Inflammatory macrophage treated with lipopolysaccharide for 1 hour (primary cell): ENCODE measurements at regions not wholly inside any gene's neighbourhood (a gene's known extent, or its start where the extent isn't known, plus 50 kb on each side); places are given as distances from the start of the nearest gene placed in this dataset.
"Not testable (repeated sequence)": the region's sequence is repeated elsewhere in the genome, so short reads cannot be mapped to it uniquely, and the experiment has no call there.

Experiments used
- DNase-seq, 2 donors: peaks; one replicate each; pipeline ENCODE4 v3.0.0-alpha.2; 2020 to 2022

DNA sequence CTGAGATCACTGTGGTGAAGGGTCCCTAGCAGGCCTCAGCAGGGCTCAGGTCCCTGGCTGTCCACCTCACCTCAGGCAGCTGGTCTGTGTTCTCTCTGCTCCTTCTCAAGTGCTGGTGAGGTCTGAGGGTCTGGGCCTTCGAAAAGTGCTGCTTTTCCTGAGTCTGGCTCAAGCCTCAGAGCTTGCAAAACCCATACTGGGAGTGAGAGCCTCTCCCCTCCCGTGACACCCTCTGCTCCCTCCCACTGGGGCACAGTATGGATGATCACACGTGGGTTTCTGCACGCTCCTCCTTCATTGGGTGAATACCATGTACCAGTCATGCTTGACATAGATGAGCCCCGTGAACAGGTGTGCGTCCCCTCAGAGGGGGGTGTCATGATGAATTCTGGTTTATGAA lies 73.3 kb upstream of the WASF3 start:
- no peak for DNase-seq

DNA sequence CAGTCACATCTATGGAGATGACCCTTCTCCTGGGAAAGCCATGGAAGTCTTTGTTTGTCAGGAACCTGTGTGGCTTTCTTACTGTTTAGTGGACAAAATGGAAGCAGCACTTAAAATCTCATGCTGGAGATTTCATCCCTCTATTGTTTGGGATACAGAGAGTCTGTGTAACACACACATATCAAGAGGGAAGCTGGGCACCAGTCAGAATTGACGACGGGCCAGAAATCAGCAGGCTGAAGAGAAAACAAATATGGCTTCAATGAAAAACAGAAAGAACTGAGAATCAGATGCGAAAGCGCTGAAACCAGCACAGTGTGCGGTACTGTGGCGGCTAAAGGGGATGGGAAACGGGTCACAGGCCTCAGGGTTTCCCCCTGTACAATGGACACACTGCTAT lies 72.2 kb upstream of the WASF3 start:
- no peak for DNase-seq

DNA sequence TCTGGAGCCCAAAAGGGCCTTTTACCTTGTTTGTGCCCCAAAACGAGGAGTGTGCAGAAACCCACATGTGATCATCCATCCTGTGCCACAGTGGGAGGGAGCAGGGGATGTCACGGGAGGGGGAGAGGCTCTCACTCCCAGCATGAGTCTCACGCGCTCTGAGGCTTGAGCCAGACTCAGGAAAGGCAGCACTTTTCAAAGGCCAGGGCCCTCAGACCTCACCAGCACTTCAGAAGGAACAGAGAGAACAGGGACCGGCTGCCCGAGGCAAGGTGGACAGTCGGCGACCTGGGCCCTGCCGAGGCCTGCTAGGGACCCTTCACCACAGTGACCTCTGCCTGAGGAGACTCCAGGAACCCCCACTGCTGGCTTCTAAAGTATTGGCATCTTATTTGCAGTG lies 71.7 kb upstream of the WASF3 start:
- DNase-seq = no peak

DNA sequence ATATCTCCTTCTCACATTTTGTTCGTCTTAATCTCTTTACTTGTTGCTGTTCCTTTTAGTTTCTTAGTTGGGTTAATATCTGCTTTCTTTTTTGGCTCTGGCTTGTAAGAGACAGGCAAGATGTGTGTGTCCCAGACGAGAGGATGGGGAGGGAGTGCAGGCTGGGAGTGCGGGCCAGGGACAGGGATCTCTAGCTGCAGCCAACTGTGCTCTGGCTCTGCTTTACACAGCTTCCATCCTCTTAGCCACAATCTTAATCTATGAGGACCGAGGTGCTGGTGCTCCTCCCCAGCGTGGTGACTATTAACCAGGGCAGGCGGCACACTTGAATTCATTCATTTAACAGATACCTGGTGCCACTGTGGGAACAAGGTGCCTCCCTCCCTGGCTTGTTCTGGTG lies 70.9 kb upstream of the WASF3 start:
- no peak for DNase-seq

DNA sequence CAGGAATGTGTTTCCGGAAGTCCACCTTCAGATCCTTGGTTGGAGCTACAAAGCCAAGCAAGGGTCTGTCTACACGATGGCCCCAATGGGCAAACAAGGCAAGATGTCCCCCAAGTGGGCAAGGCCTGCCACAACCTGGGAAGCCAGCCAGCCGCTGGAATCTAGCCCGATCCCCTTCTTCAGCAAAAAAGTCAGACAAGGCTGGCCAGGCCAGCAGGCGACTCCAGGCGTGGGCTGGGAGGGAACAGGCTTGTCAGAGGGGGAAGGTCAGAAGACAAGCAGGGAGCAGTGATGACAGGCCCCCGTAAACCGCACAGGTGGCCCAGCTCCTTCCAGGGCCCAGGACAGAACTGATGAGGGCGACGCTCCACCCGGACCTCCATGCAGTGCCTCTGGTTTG lies 69.7 kb upstream of the WASF3 start:
- DNase-seq = no peak

DNA sequence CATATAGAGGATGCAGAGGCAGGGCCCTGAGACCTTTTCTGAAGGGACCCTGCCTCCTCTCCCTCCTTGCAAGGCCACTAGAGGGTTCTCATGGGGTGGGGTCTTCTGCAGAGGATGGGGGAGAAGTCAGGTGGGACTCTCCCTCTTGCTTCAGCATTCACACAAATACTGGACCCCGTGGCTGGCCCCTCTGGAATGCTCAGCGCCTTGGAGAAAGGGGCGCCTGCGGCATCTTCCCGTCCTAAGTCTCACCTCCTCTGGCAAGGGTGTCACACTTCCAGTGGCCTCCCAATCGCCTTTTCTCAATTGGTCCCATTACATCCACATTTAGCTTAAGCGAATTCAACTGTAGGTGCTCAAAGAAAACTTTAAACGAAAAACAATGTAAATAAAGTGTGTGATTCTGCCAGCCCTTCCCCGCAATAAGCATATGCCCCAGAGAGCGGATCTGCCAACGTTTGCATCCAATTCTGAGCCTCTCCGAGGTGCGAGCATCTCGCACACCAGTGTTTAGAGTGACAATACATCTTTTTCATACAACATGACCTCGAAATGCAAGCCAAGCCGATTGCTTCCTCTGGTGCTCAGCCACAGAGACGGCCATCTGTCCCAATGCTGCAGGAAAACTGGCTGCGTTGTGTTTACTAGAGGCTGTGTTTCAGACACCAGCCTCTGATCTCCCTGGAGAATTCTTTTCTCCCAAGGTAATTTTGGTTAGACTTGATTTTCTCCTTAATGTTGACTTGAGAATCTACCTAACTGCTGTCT lies 69.1 kb upstream of the WASF3 start:
- no peak for DNase-seq

DNA sequence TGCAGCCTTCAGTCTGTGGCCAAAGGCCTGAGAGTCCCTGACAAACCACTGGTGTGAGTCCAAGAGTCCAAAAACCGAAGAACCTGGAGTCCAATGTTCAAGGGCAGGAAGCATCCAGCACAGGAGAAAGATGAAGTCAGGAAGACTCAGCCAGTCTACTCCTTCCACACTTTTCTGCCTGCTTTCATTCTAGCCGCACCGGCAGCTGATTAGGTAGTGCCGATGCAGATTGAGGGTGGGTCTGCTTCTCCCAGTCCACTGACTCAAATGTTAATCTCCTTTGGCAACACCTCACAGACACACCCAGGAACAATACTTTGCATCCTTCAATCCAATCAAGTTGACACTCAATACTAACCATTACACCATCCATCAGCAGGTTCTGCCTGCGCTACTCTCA lies 65.2 kb upstream of the WASF3 start:
- not testable (repeated sequence) for DNase-seq

DNA sequence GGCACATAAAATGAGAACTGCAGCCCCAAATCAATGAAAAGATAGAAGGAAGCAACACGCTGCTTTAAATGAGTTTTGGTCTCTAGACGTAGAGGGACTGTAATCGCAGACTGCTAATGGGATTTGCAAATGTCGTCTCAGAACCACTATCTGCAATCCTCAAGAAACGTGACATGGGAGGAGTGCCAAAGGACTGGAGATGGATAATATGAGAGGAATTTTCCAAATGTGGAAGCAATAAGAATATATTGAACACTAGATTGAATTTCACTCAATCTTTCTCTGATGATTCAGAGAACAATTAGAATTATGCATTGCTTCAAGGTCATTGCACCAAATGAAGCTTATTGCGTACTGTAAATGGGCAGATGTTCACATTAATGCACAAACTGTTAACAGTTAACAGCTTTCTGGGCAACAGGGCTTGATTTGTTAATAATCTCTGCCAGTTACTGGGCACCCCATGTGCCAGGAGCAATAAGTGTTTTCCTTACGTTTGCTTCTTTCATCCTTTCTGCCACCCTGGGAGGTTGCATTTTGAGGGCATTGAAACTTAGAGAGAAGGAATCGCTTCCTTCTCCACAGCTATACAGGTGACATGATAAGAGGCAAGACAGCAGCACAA lies 62.8 kb upstream of the WASF3 start:
- DNase-seq = no peak

DNA sequence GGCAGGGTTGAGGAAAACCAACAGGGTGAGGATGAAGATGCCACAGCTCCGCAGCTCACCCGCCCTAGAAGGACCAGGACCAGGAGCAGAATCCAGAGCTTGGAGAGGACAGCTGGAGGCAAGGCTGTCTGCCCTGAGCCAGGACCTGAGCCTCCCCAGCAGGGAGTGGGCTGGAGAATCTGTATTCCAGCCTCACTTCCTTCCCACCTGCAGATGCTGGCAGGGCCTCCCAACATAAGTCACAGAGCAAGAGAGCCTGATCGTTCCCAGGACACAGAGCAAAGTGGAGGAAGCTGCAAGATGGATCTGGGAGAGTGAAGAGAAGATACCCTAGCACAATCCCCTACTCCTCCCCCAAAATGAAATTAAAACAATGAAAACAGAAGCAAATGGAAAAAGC lies 61.7 kb upstream of the WASF3 start:
- DNase-seq = no peak

DNA sequence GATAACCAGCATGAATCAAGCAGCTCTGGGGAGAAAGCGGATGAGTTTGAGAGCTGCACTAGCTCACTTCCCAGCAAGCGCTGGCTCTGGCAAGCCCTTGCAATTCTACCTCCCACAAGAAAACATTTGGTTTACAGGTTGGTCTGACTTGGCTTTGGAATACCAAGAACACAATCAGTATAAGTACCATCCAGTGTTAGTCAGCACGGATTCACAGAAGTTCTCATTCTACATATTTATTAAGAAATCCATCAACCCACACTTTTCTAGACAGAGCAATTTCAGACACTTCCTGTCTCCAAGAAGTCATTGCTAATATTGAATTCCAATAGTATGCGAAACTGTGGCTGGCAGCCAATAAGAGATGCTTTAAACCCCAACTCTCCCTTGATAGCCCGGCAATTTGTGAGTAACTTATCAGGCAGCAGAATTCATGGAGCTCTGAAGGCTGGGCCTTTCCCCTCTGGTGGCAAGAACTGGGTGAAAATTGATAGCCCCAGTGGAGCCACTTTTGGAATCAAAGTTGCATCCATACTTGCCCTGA lies 59.4 kb upstream of the WASF3 start:
- peak in 1 of 2 donors; percentile 27 for DNase-seq

DNA sequence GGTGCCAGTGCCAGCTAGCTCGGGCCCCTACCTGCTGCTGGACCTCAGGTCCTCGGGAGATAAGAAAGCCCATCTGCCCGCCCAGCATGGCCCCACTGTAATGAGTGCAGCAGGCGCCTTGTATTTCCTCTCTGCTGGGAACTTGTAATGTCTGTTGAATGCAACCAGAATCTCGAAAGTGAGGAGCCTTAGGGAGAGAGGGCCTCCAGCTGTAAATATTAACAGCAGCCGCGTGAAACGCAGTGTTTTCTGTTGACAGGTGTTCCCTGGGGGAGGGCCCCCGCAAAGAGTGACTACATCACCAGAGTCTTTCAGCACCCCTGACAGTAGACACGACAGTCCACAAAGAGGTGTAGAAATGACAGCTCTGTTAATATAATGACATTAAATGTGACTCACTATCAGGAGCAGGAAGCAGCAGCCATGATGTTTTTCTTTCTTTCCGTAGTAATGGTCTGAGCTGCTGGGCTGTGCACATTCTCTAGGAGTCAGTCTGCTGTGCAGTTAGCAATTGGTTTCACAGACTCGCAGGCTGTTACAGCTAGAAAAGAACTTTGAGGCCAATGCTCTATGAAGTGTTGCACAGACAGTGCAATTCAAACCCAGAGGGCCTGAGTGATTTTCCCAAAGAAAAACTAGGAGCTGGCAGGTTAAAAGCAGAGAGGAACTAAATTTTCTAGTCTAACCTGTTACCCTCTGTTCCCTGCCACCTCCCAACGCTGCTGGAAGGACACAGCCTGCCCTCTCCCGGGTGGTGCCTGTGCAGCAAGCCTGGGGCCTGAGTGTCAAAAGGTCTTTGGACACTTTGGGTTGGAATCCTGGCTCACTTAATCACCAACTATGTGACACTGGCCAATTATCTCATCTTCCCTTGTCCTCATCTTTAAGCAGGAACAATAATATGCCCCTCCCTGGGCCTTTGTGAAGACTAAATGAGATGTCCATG lies 58.6 kb upstream of the WASF3 start:
- DNase-seq = no peak

DNA sequence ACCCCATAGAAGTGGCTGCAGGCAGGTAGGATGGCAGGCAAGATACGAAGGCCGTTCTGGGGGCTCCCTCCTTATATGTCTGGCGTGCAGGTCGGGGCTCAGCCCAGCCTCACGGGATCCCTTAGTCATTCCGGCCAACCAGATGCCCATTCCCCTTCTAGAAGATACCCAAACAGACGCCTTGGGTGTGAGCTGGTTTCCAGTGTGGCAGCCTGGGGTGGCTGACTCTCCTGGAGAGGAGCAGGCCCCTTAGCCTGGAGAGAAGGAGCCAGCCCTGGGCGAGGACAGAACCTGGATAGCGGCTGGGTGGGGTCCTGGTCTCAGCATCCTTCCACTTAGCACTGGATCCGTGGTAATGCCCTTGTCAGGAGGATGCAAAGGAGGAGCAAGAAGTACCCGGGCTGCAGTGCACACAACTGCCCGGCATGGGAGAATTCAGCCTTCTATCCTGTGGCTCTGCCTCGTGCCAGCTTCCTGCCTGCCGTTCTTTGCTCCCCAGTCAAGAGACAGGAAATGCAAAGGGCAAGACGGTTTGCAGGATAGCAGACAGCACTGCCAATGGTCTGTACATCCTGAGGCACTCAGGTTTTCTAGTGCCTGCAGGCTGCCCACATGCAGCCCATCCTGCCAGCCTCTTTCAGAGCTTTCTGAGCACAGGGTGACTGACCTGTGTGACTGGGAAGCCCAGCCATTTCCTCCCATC lies 56.7 kb upstream of the WASF3 start:
- no peak for DNase-seq

DNA sequence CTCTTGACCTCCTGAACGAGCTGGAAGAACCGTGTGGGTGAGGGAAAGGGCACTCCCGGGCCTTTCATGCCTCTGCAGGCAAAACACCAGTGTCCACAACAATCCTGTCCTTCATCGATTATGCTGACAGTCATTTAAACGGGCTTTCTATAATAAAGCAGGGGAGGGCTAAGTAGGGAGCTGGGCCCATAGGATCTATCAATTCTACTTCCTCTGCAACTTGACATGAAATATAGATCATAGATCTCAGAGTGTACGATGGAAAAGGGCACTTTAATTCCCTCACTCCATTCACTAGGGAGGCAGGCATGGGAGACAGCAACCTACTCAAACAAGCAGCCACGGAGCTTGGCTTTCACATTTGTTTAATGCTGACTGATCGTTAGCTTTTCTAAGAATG lies 55.8 kb upstream of the WASF3 start:
- no peak for DNase-seq

DNA sequence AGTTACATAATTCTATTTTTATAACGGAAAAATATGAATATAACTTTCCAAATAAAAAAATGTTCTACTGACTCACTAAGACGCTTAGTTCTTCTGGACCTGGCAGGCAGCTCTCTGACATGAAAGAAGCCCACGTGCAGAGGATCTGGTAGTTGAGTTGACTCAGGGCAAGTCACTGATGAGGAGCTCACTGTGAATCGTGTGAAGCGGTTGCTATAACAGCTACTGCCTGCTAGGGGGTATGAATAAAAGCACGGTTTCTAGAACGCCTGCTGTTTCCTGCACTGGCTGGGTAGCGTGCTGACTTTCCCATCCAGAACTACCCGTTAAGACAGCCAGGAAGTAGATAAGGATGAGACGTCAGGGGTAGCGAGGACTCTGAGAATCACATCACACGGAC lies 54.7 kb upstream of the WASF3 start:
- DNase-seq = no peak

DNA sequence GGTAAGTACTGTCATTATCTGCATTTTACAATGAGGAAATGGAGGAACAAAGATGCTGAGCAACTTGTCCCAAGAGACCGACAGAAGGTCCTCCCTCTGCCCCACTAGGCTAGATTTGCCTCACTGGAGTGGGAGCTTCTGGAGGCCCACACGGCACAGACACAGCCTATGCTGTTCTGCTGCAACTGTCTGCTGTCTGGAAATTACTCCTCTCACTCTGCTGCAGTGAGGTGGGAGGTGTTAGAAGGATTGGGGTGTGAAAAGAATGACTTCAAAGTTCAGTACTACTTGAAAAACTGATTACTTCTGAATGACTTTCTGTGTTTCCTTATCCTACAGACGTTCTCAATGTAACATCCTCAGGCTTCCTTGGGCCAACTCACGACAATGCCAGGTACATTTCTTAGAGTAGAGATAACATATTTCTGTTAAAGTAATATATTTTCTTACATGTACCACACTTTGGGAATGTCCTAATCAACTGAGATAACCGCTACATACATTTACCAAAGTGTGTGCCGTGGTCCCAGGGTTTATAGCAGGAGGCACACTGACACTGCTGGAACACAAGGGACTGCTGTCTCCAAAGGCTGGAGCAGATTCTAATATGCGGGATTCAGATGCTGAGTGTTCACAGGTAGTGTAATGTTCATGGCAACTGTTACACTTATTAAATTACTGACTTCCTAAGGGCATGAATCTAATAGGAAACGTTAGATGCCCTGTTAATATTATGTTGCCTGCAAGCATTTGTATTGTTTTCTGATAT lies 53.5 kb upstream of the WASF3 start:
- no peak for DNase-seq
